Hepatic stellate cell (primary cell): ENCODE measurements at regions not wholly inside any gene's neighbourhood (a gene's known extent, or its start where the extent isn't known, plus 50 kb on each side); places are given as distances from the start of the nearest gene placed in this dataset.
A peak's percentile ranks its signal among the peaks of the same experiment; 100 is the strongest.
"Not testable (repeated sequence)": the region's sequence is repeated elsewhere in the genome, so short reads cannot be mapped to it uniquely, and the experiment has no call there.

Source experiments
- DNase-seq: peaks from one replicate; pipeline ENCODE4 v3.0.0; 2011; ENCODE audit warnings: low spot score

- no peak for DNase-seq
Measured at GRCh38 chr12:28987538-28988324, 161.3 kb upstream of the FAR2 start.

DNA sequence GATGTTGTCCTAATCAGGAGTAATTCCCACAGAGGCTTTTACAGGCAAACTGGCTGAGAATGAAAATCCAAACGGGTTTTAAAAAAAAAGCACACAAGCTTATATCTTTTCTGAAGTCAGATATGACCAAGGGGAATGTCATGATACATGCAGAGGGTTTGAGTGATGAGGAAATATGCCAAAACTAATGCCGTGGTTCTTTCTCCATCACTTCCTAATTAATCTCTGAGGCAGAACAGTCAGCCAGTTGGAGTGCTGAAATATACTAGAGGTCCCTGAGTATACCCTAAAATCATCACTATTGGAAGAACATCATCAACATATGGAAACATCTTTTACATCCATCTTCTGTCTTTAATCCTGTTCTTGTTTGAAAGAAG is 160.8 kb upstream of the FAR2 start:
- no peak for DNase-seq

- no peak for DNase-seq
Measured at GRCh38 chr12:28991626-28992025, 157.5 kb upstream of the FAR2 start.

DNA sequence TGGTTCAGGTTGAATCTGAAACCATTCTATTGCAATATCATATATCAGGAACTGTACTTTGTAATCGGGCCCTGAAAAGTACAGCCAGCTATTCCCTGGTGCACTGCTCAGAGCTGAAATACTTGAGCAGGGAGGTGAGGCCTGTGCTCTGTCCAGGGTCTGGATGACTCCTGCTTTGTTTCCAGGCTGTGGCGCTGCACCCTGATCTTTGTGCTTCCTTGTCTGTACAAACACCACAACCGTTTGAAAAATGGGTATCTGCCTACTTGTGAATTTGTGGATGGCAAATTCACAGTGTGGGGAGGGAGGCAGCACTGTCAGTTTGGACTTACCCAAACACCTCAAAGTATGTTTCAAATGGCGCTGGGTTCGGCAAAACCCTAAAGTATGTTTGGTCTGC is 155.4 kb upstream of the FAR2 start:
- DNase-seq: no peak

GRCh38 chr12:28994179-28994715 is 154.8 kb upstream of the FAR2 start:
- DNase-seq: no peak

- DNase-seq: no peak
Measured at GRCh38 chr12:28996688-28997087, 152.4 kb upstream of the FAR2 start.

- DNase-seq: peak; percentile 17
Measured at GRCh38 chr12:28998662-28999120, 150.4 kb upstream of the FAR2 start.

- DNase-seq: no peak
Measured at GRCh38 chr12:29004066-29004935, 144.8 kb upstream of the FAR2 start.

GRCh38 chr12:29004936-29005304 is 144.2 kb upstream of the FAR2 start:
- no peak for DNase-seq

DNA sequence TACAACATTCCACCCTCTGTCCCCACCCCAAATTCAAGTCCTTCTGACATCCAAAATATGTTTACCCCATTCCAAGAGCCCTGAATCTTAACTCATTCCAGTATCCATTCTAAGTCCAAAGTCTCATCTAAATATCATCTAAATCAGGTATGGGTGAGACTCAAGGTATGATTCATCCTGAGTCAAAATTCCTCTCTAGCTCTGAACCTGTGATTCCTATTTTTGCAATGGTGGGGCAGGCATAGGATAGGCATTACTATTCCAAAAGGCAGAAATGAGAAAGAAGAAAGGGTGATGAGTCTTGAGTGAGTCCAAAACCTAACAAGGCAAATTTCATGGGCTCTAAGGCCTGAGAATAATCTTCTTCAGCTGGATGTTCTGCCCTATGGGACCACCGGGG is 140.3 kb upstream of the FAR2 start:
- no peak for DNase-seq

DNA sequence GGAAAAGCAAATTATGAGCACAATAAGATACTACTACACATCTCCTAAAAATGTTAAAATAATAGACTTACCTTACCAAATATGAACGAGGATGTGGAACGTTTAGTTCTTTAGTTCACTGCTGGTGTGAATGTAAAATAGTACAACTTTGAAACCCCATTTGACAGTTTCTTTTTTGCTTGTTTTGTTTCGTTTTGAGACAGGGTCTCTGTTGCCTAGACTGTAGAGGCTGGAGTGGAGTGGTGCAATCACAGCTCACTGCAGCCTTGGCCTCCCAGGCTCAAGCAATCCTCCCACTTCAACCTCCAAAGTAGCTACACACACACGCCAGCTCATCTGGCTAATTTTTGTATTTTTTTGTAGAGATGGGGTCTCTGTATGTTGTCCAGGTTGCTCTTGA is 136.4 kb upstream of the FAR2 start:
- no peak for DNase-seq

- DNase-seq: not testable (repeated sequence)
Measured at GRCh38 chr12:29017532-29017931, 131.5 kb upstream of the FAR2 start.

GRCh38 chr12:29023436-29024076 is 125.5 kb upstream of the FAR2 start:
- no peak for DNase-seq

GRCh38 chr12:29024117-29024516 is 125.0 kb upstream of the FAR2 start:
- DNase-seq: no peak

- no peak for DNase-seq
Measured at GRCh38 chr12:29025937-29026336, 123.1 kb upstream of the FAR2 start.

- DNase-seq: no peak
Measured at GRCh38 chr12:29026419-29026818, 122.7 kb upstream of the FAR2 start.

DNA sequence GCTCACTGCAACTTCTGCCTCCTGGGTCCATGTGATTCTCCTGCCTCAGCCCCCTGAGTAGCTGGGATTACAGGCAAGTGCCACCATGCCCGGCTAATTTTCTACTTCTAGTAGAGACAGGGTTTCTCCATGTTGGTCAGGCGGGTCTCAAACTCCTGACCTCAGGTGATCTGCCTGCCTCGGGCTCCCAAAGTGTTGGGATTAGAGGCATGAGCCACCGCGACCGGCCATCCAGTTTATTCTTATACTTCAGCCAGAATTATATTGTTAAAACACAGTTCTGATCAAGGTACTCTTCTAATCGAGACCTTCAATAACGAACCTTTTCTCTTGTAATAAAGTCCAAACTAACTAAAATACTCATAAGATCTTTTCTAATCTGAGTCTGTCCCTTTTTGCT is 119.6 kb upstream of the FAR2 start:
- not testable (repeated sequence) for DNase-seq

- no peak for DNase-seq
Measured at GRCh38 chr12:29030006-29030405, 119.1 kb upstream of the FAR2 start.

- no peak for DNase-seq
Measured at GRCh38 chr12:29032446-29032845, 116.6 kb upstream of the FAR2 start.

- no peak for DNase-seq
Measured at GRCh38 chr12:29033519-29033918, 115.6 kb upstream of the FAR2 start.

DNA sequence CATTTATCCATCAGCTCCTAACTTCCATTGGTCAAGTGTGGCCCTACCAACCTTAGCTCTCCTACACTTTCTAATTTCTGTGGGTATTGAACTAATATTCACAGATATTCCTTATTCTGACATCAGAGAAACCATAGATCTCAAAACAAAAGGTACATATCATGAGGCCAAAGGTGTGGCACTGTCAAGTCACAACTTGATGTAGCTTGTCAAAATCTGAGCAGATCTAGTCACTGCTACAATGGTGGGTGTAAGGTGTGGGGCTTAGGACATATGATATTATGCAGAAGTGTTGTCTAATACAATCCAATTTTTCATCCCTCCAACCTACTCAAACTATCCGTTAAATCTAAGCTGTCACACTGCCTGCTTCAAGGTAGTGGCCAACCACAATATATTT is 114.0 kb upstream of the FAR2 start:
- no peak for DNase-seq

GRCh38 chr12:29039013-29039412 is 110.1 kb upstream of the FAR2 start:
- DNase-seq: no peak

GRCh38 chr12:29041621-29042020 is 107.5 kb upstream of the FAR2 start:
- DNase-seq: peak; percentile 32
